BJ (cell line): ENCODE measurements at regions not wholly inside any gene's neighbourhood (a gene's known extent, or its start where the extent isn't known, plus 50 kb on each side); places are given as distances from the start of the nearest gene placed in this dataset.

Experiments used
- CTCF ChIA-PET: fragments of 350-600 bp; formaldehyde crosslinking; extraction: SDS; loops from one replicate; lab custom pipeline; 2021; ENCODE audit warnings: antibody characterized with exemption, inconsistent platforms; lab: Yijun Ruan, JAX
- POLR2A ChIA-PET: fragments of 300-600 bp; sonication (Branson Sonifier 250); formaldehyde crosslinking; extraction: SDS; loops from one replicate; lab custom pipeline; 2021; ENCODE audit warnings: antibody characterized with exemption; lab: Charles Lee
- DNase-seq: peaks from one replicate; pipeline ENCODE4 v3.0.0-alpha.2; 2011; ENCODE audit warnings: low read depth
- H3K27me3 ChIP-seq: 2 replicates; pipeline ENCODE4 v1.6.0; 2011; ENCODE audit warnings: low read length; ENCODE audit not compliant: control insufficient read depth, insufficient read depth
- H3K36me3 ChIP-seq: 2 replicates; pipeline ENCODE4 v1.5.1; 2011; ENCODE audit warnings: low read length; ENCODE audit not compliant: control insufficient read depth, insufficient read depth
- H3K4me3 ChIP-seq: 2 replicates; pipeline ENCODE4 v1.5.1; 2011; ENCODE audit warnings: low read depth, mild to moderate bottlenecking, control low read depth, low read length
- CTCF ChIP-seq: IDR thresholded peaks from 2 replicates; pipeline ENCODE4 v1.5.1; 2011; ENCODE audit warnings: low read depth, mild to moderate bottlenecking, control low read depth, inconsistent platforms, low read length, moderate library complexity; ENCODE audit not compliant: insufficient read depth

GRCh38 chr10:33025910-33026309 is 67.9 kb upstream of the ITGB1 start:
- TF ChIP-seq CTCF: no peak
- ChIA-PET POLR2A (no interaction called here), CTCF (no interaction called here)
- H3K27me3 ChIP-seq: no peaks in the 10 kb centered on the region
- H3K36me3 ChIP-seq: no peaks in the 10 kb centered on the region
- no peak for DNase-seq
- H3K4me3 ChIP-seq: no peak overlapping the region

- H3K36me3 ChIP-seq: no peaks in the 10 kb centered on the region
- no peak for TF ChIP-seq CTCF
- no peak overlapping the region for H3K4me3 ChIP-seq
- POLR2A ChIA-PET: no interaction called here
- H3K27me3 ChIP-seq: no peaks in the 10 kb centered on the region
- CTCF ChIA-PET: no interaction called here
- DNase-seq: no peak
These were observed 67.0 kb upstream of the ITGB1 start for GRCh38 chr10:33025039-33025438.

- TF ChIP-seq CTCF: no peak
- H3K4me3 ChIP-seq: no peak overlapping the region
- ChIA-PET CTCF (interaction anchor here (1.4 kb wide), 1 partner anchor 14 kb away, joined by 7 read pairs; no protein-coding TSS in a partner anchor), POLR2A (interaction anchor here (0.7 kb wide), 1 partner anchor 1632 kb away, joined by 3 read pairs; no protein-coding TSS in a partner anchor)
- DNase-seq: no peak
- H3K36me3 ChIP-seq: no peaks in the 10 kb centered on the region
- H3K27me3 ChIP-seq: no peaks in the 10 kb centered on the region
These were observed 64.7 kb upstream of the ITGB1 start for GRCh38 chr10:33022691-33023090.

- no peak for DNase-seq
- POLR2A ChIA-PET: interaction anchor here (0.6 to 0.7 kb wide), 2 partner anchors 61 to 1633 kb away, joined by 3 to 5 read pairs; no protein-coding TSS in a partner anchor
- CTCF ChIA-PET: interaction anchor here (1.4 kb wide), 1 partner anchor 13 kb away, joined by 7 read pairs; no protein-coding TSS in a partner anchor
These were observed 64.1 kb upstream of the ITGB1 start for GRCh38 chr10:33022090-33022489.

GRCh38 chr10:33016988-33017387 is 59.0 kb upstream of the ITGB1 start:
- Histone ChIP-seq H3K4me3 (no peak overlapping the region), H3K36me3 (no peaks in the 10 kb centered on the region), H3K27me3 (no peaks in the 10 kb centered on the region)
- no peak for TF ChIP-seq CTCF
- no peak for DNase-seq
- CTCF ChIA-PET: no interaction called here
- POLR2A ChIA-PET: no interaction called here

More at GRCh38 chr10:33022090-33022489, 64.1 kb upstream of the ITGB1 start:
- TF ChIP-seq CTCF: no peak
- Histone ChIP-seq H3K36me3 (no peaks in the 10 kb centered on the region), H3K4me3 (no peak overlapping the region), H3K27me3 (no peaks in the 10 kb centered on the region)
